Immature natural killer cell (primary cell): ENCODE measurements at regions not wholly inside any gene's neighbourhood (a gene's known extent, or its start where the extent isn't known, plus 50 kb on each side); places are given as distances from the start of the nearest gene placed in this dataset.
A peak's percentile ranks its signal among the peaks of the same experiment; 100 is the strongest.

ENCODE experiments used
- DNase-seq, 3 donors: peaks; one replicate each; pipeline ENCODE4 v3.0.0; 2022; ENCODE audit warnings: mixed read lengths in 1 of 3
- H3K27ac Mint-ChIP-seq, 6 donors: one replicate each; pipeline ENCODE4 v1.8.0; 2020; ENCODE audit warnings: mixed read lengths in 6 of 6, mild to moderate bottlenecking in 5 of 6, inconsistent platforms in 4 of 6, moderate library complexity in 3 of 6
- H3K27me3 Mint-ChIP-seq, 3 donors: one replicate each; pipeline ENCODE4 v1.8.0; 2020 to 2021; ENCODE audit warnings: low read depth in 3 of 3, mild to moderate bottlenecking in 3 of 3, mixed read lengths in 3 of 3, moderate library complexity in 3 of 3, inconsistent platforms in 1 of 3
- H3K36me3 Mint-ChIP-seq, 3 donors: one replicate each; pipeline ENCODE4 v1.8.0; 2020; ENCODE audit warnings: mixed read lengths in 3 of 3, inconsistent platforms in 2 of 3, mild to moderate bottlenecking in 2 of 3
- H3K4me1 Mint-ChIP-seq, 2 donors: one replicate each; pipeline ENCODE4 v1.8.0; 2020; ENCODE audit warnings: inconsistent platforms in 2 of 2, mild to moderate bottlenecking in 2 of 2, mixed read lengths in 2 of 2, moderate library complexity in 1 of 2
- H3K4me3 Mint-ChIP-seq, 5 donors: one replicate each; pipeline ENCODE4 v1.8.0; 2020; ENCODE audit warnings: mild to moderate bottlenecking in 5 of 5, mixed read lengths in 5 of 5, inconsistent platforms in 3 of 5, moderate library complexity in 3 of 5
- H3K9me3 Mint-ChIP-seq, 6 donors: one replicate each; pipeline ENCODE4 v1.8.0; 2020; ENCODE audit warnings: mild to moderate bottlenecking in 6 of 6, mixed read lengths in 6 of 6, inconsistent platforms in 4 of 6, moderate library complexity in 3 of 6

DNA sequence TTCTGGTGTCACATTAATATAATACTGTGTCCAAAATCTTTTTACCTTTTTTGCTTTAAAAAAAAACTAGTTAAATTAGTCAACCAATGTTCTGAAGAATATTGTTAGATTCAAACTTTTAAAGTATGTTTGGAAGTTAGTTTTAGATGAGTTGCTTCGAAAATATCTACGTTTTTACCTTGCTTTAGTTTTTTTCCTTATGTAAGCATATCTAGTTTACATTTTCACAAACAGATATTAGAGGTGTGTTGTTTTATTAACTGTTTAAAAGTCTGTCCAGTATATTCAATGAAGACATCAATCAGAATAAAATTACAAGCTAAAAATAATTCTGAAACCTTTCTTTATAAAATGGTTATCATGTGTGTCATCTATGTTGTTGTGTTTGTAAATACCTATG is 375.0 kb upstream of the BTBD3 start:
- H3K9me3 Mint-ChIP-seq = peaks cover 0 to 5% (median 0%) of the 10 kb centered on the region in 6 donors
- peaks cover 0 to 3% (median 0%) of the 10 kb centered on the region in 3 donors for H3K27me3 Mint-ChIP-seq
- H3K36me3 Mint-ChIP-seq = no peaks in the 10 kb centered on the region
- H3K4me3 Mint-ChIP-seq = no peak overlapping the region
- DNase-seq = no peak
- H3K4me1 Mint-ChIP-seq = no peaks in the 10 kb centered on the region
- no peak overlapping the region for H3K27ac Mint-ChIP-seq

DNA sequence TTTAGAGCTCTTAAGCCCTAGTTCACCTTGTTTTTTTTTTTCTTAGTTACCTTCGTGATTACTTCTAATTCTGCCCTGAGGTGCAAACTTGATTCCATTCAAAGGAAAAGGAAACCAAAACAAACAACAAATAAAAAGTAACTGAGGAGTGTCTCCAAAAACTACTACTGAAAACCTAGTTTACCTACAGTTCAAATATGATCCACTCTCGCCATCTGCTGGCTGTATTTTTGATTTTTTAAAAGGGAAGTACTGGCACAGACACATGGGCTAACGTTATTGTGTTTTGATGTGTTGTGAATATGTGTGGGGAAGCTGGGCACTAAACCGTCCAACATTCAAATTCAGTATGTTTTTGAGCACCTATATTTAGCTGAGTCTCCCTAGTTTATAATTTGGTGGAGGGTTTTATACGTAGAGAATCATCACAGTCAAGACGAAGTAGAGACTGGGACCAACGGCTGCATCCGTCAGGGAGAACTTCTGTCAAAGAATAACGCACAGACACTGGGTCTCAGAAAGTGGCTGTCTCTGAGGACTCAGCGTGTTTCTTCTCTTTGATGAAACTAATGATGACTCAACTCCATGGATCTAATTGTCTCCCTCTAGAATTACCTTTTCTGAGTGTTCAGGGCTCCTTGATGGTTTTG is 373.5 kb upstream of the BTBD3 start:
- Mint-ChIP-seq H3K27me3 (peaks cover 0 to 3% (median 0%) of the 10 kb centered on the region in 3 donors), H3K9me3 (peaks cover 0 to 5% (median 0%) of the 10 kb centered on the region in 6 donors), H3K4me3 (no peak overlapping the region), H3K36me3 (no peaks in the 10 kb centered on the region), H3K27ac (no peak overlapping the region), H3K4me1 (no peaks in the 10 kb centered on the region)
- peak in 2 of 3 donors; percentile 1 to 16 for DNase-seq

DNA sequence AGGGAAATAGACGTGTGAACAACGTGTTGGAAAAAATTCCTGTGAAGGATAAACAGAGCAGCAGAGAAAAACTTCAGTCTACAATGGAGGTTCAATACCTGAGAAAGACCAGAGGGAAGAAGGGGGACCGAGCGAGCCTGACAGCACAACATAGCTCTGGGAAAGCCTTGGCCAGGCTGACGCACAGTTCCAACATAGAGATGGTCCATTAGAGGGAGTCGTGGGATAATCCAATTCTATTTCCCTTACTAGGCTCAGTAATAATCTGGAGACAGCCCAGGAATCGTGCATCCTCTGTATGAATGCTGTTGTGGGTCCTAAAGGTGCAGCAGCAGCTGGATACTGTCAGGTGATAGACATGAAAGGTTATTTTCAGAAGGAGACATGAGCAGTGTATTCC is 370.8 kb upstream of the BTBD3 start:
- Mint-ChIP-seq H3K9me3 (peaks cover 0 to 5% (median 1%) of the 10 kb centered on the region in 6 donors), H3K4me1 (no peaks in the 10 kb centered on the region), H3K4me3 (no peak overlapping the region), H3K36me3 (no peaks in the 10 kb centered on the region), H3K27ac (no peak overlapping the region), H3K27me3 (no peaks in the 10 kb centered on the region)
- no peak for DNase-seq

DNA sequence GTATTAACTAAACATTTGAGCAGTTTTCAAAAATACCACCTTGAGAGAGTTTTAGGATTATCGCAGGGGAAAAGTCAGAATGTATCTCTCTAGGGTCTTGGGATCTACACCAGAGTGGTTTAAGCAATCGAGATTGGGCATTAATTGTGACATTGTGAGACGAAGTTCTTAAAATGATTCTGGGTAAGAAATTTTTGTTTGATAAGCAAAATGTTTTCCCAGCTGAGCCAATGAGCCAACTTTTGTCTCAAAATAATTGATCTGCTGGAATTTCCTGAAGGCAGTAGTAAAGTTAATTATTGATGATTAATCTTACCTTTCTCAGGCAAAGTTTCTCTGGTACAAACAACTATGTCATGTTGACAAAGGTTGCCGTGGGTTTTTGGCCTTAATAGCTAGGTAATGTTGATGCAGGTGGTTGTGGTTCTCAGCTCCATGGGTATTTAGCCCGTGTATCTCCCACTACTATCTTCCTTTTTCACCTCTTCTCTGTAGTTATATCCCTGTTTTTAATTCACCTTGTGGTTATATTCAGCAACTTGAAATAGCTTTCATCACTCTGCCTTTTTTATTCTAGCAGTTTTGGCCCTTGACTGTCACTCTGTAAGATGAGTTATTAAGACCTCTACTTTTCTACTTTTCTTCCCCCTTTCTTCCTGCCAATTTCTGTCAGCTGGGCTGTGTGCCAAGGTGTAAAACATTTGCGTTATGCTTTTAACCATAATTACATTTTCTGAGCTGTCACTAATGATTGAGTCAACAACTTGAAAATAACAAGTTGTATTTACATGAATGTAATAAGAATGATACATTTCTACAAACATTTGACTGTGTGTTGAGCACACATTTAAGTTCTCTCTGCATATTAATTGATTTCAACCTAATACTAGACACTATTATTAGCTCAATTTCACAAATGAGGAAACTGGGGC is 368.3 kb upstream of the BTBD3 start:
- no peak for DNase-seq
- H3K27ac Mint-ChIP-seq = no peak overlapping the region
- peaks cover 0 to 5% (median 3%) of the 10 kb centered on the region in 6 donors for H3K9me3 Mint-ChIP-seq
- no peaks in the 10 kb centered on the region for H3K4me1 Mint-ChIP-seq
- H3K36me3 Mint-ChIP-seq = no peaks in the 10 kb centered on the region
- no peak overlapping the region for H3K4me3 Mint-ChIP-seq
- peaks cover 0 to 1% (median 0%) of the 10 kb centered on the region in 3 donors for H3K27me3 Mint-ChIP-seq

DNA sequence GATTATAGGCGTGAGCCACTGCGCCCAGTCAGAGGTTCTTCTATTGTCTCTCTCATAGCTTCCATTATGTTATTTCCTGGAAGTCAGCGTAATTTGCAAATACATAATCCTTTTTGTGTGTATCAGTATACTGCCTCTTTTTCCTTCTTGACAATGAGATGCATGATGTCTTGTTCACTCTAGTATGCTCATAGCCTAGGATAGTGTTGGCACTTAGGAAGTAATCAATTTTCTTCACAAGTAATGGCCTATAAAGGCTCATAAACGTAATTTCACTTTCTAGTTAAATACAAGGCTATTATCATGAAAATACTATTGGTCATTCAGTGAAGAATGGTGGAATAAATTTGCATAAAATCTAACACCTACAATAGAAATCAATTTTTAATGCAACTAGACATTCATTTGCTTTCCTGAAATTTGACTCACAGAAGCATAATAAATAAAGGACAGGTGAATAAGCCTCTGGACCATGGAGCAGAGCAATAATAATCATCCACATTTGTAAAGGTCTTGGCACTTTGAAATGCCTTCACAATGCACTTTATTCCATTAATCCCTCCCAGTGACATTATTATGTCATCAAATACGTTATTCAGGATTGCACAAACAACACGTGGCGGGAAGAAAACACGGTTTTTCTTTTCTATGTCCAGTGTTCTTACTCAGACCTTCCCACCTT is 366.9 kb upstream of the BTBD3 start:
- Mint-ChIP-seq H3K4me1 (no peaks in the 10 kb centered on the region), H3K27ac (no peak overlapping the region), H3K27me3 (peaks cover 0 to 1% (median 0%) of the 10 kb centered on the region in 3 donors), H3K4me3 (no peak overlapping the region), H3K9me3 (peaks cover 0 to 9% (median 4%) of the 10 kb centered on the region in 6 donors), H3K36me3 (no peaks in the 10 kb centered on the region)
- no peak for DNase-seq

DNA sequence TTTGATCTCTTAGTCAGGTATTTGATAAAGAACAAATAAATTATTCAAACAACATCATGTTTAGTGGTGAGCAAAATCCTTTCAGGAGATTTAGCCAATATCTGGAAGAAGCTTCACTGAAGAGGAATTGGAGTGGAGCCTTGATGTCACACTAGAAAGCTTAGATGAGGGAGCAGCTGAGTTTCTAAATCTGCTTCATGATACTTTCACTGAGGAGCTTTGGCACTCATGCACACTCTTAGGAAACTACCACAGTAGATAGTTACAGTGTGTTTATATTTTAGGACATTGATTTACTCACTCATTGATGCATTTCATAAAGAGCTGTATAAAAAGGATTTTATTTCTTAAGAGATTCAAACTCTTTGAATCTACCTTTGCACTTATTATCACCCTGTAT is 366.2 kb upstream of the BTBD3 start:
- Mint-ChIP-seq H3K36me3 (no peaks in the 10 kb centered on the region), H3K27me3 (peaks cover 0 to 1% (median 1%) of the 10 kb centered on the region in 3 donors), H3K4me1 (no peaks in the 10 kb centered on the region), H3K9me3 (peaks cover 0 to 9% (median 4%) of the 10 kb centered on the region in 6 donors), H3K4me3 (no peak overlapping the region), H3K27ac (no peak overlapping the region)
- DNase-seq = no peak

DNA sequence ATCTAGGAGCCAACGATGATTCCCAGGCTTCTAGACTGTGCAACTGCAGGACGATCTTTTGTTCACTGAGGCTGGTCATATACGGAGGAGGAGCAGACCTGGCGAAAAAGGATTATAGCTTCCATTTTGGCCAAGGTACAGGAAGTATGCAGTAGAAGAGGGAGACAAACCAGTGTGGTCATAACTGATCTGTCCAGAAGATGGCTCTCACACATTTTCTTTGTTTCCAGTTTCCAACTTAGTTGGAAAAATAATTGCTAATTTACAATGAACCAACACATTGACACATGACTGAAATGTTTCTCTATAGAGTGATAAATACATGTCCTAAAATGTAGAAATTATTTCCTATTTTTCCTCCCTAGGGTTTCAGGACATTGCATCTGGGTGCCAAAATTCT is 364.1 kb upstream of the BTBD3 start:
- Mint-ChIP-seq H3K9me3 (peaks cover 0 to 9% (median 3%) of the 10 kb centered on the region in 6 donors), H3K4me3 (no peak overlapping the region), H3K27me3 (peaks cover 0 to 3% (median 2%) of the 10 kb centered on the region in 3 donors), H3K4me1 (no peaks in the 10 kb centered on the region), H3K27ac (no peak overlapping the region), H3K36me3 (no peaks in the 10 kb centered on the region)
- DNase-seq = no peak

DNA sequence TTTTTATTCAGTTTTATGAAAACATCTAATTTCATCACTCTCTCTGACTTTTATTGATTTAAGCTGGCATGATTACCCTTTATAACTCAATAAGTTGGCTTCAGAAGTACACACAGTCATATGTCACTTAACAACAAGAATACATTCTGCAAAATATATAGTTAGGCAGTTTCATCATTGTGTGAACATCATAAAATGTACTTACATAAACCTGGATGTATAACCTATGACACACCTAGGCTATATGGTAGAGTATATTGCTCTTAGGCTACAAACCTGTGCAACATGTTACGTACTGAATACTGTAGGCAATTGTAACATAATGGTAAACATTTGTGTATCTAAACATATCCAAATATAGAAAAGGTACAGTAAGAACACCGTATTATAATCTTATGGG is 362.2 kb upstream of the BTBD3 start:
- Mint-ChIP-seq H3K36me3 (no peaks in the 10 kb centered on the region), H3K4me1 (no peaks in the 10 kb centered on the region), H3K27me3 (peaks cover 0 to 3% (median 2%) of the 10 kb centered on the region in 3 donors), H3K27ac (no peak overlapping the region), H3K9me3 (peaks cover 0 to 12% (median 3%) of the 10 kb centered on the region in 6 donors), H3K4me3 (no peak overlapping the region)
- DNase-seq = no peak

DNA sequence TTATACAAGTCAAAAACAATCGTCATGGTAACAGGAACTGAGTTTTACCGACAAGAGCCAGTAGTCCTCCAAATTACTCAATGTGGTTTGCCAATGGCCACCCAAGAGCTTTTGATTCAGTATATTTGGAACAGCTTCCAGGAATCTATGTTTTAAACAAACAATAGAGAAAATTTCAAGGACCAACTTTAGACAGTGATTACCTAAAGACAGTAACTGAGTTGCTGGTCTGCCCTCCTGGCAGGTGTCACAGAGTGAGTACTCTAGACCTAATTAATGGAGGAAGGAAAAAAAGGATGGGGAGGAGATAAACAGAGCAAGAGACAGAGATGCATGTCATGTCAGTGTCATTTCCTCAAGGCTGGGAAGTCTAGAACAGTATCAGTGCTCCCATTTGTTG is 361.3 kb upstream of the BTBD3 start:
- Mint-ChIP-seq H3K4me3 (no peak overlapping the region), H3K9me3 (peaks cover 0 to 9% (median 3%) of the 10 kb centered on the region in 6 donors), H3K4me1 (no peaks in the 10 kb centered on the region), H3K27me3 (peaks cover 0 to 3% (median 2%) of the 10 kb centered on the region in 3 donors), H3K27ac (no peak overlapping the region), H3K36me3 (no peaks in the 10 kb centered on the region)
- no peak for DNase-seq

DNA sequence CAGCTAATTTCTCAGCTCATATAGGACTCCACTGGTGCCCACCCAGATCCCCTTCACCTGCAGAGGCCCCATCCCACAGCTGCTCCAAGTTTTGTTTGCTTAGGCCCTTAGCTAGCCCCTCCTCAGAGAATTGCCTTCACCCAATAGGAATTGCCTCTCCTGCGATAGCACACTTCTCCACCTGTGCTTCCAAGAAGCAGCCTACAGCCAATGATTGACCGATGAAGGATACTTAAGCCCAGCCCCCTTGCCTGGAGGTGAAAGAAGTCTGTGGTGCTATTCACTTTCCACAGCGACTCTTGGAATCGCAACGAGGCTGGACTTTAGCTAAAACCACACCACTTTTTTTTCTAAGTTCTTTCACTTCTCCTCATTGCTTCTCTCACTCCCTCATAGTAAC is 353.2 kb upstream of the BTBD3 start:
- no peak overlapping the region for H3K27ac Mint-ChIP-seq
- H3K4me3 Mint-ChIP-seq = no peak overlapping the region
- peaks cover 0 to 14% (median 3%) of the 10 kb centered on the region in 6 donors for H3K9me3 Mint-ChIP-seq
- peaks cover 0 to 4% (median 0%) of the 10 kb centered on the region in 3 donors for H3K27me3 Mint-ChIP-seq
- no peaks in the 10 kb centered on the region for H3K36me3 Mint-ChIP-seq
- no peak for DNase-seq
- no peaks in the 10 kb centered on the region for H3K4me1 Mint-ChIP-seq

DNA sequence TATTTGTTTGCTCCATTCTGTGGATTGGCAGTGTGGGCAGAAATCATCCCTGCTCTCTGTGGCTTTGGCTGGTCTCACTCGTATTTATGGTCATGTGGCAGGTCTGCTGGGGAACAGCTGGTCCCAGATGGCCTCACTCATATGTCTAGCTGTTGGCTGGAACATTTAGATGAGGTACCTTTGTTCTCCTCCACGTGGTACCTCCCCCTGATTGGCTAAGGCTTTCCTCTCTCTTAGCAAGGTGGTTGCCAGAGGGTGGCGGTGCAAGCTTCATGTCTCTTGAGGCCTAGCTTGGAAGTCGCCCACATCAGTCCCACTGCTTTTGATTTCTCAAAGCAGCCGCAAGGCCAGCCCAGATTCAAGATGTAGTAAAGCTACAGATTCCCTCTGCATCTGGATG is 348.5 kb upstream of the BTBD3 start:
- no peak for DNase-seq

DNA sequence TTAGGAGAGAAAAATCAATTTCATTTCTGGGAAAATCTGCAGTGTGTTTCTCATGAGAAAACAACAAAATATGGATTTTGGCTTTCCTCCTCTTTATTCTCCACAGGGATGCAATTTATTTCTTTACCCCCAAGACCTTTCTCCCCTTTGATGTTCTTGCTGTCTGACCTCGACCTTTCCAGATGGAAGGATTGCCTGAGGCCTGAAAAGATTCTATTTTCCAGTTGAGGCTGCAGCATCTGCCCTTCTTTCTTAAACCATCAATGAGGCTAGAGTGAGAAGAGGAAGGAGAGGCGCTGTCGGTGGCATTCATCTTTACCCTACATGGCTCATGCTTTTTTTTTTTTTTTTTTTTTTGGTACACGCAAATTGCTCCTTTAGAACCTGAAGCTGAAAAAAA is 344.2 kb upstream of the BTBD3 start:
- H3K36me3 Mint-ChIP-seq = no peaks in the 10 kb centered on the region
- no peak for DNase-seq
- peaks cover 6 to 16% (median 9%) of the 10 kb centered on the region in 6 donors for H3K9me3 Mint-ChIP-seq
- H3K4me3 Mint-ChIP-seq = no peak overlapping the region
- no peak overlapping the region for H3K27ac Mint-ChIP-seq
- H3K27me3 Mint-ChIP-seq = peaks cover 0 to 1% (median 0%) of the 10 kb centered on the region in 3 donors
- no peaks in the 10 kb centered on the region for H3K4me1 Mint-ChIP-seq

More for the DNA sequence above, 348.5 kb upstream of the BTBD3 start:
- Mint-ChIP-seq H3K27ac (no peak overlapping the region), H3K4me3 (no peak overlapping the region), H3K27me3 (peaks cover 0 to 4% (median 0%) of the 10 kb centered on the region in 3 donors), H3K4me1 (no peaks in the 10 kb centered on the region), H3K36me3 (no peaks in the 10 kb centered on the region), H3K9me3 (peaks cover 2 to 20% (median 5%) of the 10 kb centered on the region in 6 donors)

DNA sequence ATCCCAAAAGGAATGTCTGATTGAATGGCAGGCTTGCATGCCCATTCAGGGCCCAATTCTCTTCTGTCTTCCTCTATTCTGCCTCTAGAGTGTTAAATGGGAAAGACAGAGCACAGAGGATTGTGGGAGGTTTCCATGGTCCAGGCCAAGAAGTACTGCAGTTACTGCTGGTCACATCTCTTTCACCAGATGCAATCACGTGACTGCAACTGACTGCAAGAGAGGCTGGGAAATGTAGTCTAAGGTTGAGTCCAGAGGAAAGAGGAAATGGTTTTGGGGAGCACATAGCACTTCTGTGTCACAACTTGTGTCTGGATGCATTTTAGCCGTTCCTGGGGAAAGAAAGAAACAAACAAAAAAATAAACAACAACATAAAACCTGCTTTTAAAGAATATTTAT is 336.4 kb upstream of the BTBD3 start:
- Mint-ChIP-seq H3K36me3 (no peaks in the 10 kb centered on the region), H3K9me3 (peaks cover 2 to 15% (median 4%) of the 10 kb centered on the region in 6 donors), H3K27me3 (peaks cover 0 to 2% (median 1%) of the 10 kb centered on the region in 3 donors), H3K4me3 (no peak overlapping the region), H3K27ac (no peak overlapping the region), H3K4me1 (no peaks in the 10 kb centered on the region)
- no peak for DNase-seq

DNA sequence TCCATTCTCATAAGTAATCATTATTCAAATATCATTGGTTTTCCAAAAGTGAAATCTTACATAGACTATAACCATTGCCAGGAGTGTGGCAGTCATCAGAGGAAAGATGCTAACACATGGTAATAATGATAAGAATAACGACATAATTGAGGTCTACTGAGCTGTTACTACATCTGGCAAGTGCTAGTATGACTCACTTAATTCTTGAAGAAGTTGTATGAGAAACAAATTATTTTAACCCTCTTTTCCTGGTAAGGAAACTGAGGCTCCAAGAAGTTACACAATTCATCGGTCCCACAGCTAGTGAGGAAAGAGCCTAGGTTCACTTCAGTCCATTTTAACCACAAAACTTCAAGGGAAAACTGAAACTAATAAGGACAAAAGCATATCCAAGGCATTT is 335.6 kb upstream of the BTBD3 start:
- H3K27ac Mint-ChIP-seq = no peak overlapping the region
- H3K4me1 Mint-ChIP-seq = no peaks in the 10 kb centered on the region
- DNase-seq = no peak
- H3K27me3 Mint-ChIP-seq = peaks cover 0 to 2% (median 1%) of the 10 kb centered on the region in 3 donors
- no peaks in the 10 kb centered on the region for H3K36me3 Mint-ChIP-seq
- no peak overlapping the region for H3K4me3 Mint-ChIP-seq
- peaks cover 0 to 10% (median 2%) of the 10 kb centered on the region in 6 donors for H3K9me3 Mint-ChIP-seq
